HEK293 (cell line): ENCODE measurements at regions not wholly inside any gene's neighbourhood (a gene's known extent, or its start where the extent isn't known, plus 50 kb on each side); places are given as distances from the start of the nearest gene placed in this dataset.

ENCODE experiments used
- CTCF ChIA-PET: fragments of 350-600 bp; formaldehyde crosslinking; extraction: SDS; loops from one replicate; lab custom pipeline; 2021; ENCODE audit warnings: antibody characterized with exemption; lab: Yijun Ruan, JAX
- POLR2A ChIA-PET: fragments of 300-600 bp; formaldehyde crosslinking; extraction: SDS; loops from one replicate; lab custom pipeline; 2020; ENCODE audit warnings: antibody characterized with exemption, inconsistent platforms; lab: Yijun Ruan, JAX
- H3K27ac ChIP-seq: fragments of 200-500 bp; sonication (Bioruptor generic); 2 replicates; pipeline ENCODE4 v1.5.1; 2014; ENCODE audit warnings: low read depth, low read length, control low read depth, inconsistent platforms; ENCODE audit errors: extremely low read depth
- H3K36me3 ChIP-seq, 2 experiments: fragments of 200-500 bp in 1 of 2; sonication (Bioruptor generic) in 1 of 2; 1 replicate in 1 of 2; 2 replicates in 1 of 2; pipeline ENCODE4 v1.5.1; 2014 to 2017; ENCODE audit warnings: inconsistent platforms in 2 of 2, low read length in 2 of 2; ENCODE audit not compliant: control insufficient read depth in 2 of 2, insufficient read depth in 1 of 2
- H3K4me1 ChIP-seq: fragments of 200-500 bp; sonication (Bioruptor generic); 2 replicates; pipeline ENCODE4 v1.5.1; 2014; ENCODE audit warnings: mild to moderate bottlenecking, low read length, inconsistent platforms; ENCODE audit not compliant: control insufficient read depth, insufficient read depth
- H3K4me3 ChIP-seq: 2 replicates; pipeline ENCODE4 v1.5.1; 2011; ENCODE audit warnings: low read depth, mild to moderate bottlenecking, control low read depth, low read length, moderate library complexity
- H3K9me3 ChIP-seq: fragments of 200-500 bp; sonication (Bioruptor generic); 2 replicates; pipeline ENCODE4 v1.5.1; 2014; ENCODE audit warnings: low read depth, low read length, inconsistent platforms; ENCODE audit not compliant: control insufficient read depth, insufficient read depth
- BCL11B ChIP-seq: fragments of 450-650 bp; formaldehyde crosslinking; IDR thresholded peaks from 2 replicates; pipeline ENCODE4 v1.5.1; 2016; ENCODE audit warnings: low read depth, missing biosample characterization, missing genetic modification characterization
- EGR2 ChIP-seq: fragments of 450-650 bp; formaldehyde crosslinking; IDR thresholded peaks from 2 replicates; pipeline ENCODE4 v1.5.1; 2016; ENCODE audit warnings: low read depth, missing biosample characterization, missing genetic modification characterization
- GLI4 ChIP-seq: fragments of 450-650 bp; formaldehyde crosslinking; IDR thresholded peaks from 2 replicates; pipeline ENCODE4 v1.5.1; 2016; ENCODE audit warnings: missing biosample characterization, missing genetic modification characterization
- GLIS1 ChIP-seq: fragments of 450-650 bp; formaldehyde crosslinking; IDR thresholded peaks from 2 replicates; pipeline ENCODE4 v1.5.1; 2016; ENCODE audit warnings: missing biosample characterization, missing genetic modification characterization
- KLF7 ChIP-seq: fragments of 450-650 bp; formaldehyde crosslinking; IDR thresholded peaks from 2 replicates; pipeline ENCODE4 v1.5.1; 2016; ENCODE audit warnings: missing biosample characterization, missing genetic modification characterization, borderline replicate concordance
- KLF8 ChIP-seq: fragments of 450-650 bp; formaldehyde crosslinking; IDR thresholded peaks from 2 replicates; pipeline ENCODE4 v1.5.1; 2016; ENCODE audit warnings: missing biosample characterization, missing genetic modification characterization
- ZNF10 ChIP-seq: fragments of 450-650 bp; formaldehyde crosslinking; IDR thresholded peaks from 2 replicates; pipeline ENCODE4 v1.5.1; 2017; ENCODE audit warnings: missing biosample characterization, missing genetic modification characterization
- ZNF423 ChIP-seq: fragments of 450-650 bp; formaldehyde crosslinking; IDR thresholded peaks from 2 replicates; pipeline ENCODE4 v1.5.1; 2016; ENCODE audit warnings: missing biosample characterization, missing genetic modification characterization
- ZNF707 ChIP-seq: fragments of 450-650 bp; formaldehyde crosslinking; IDR thresholded peaks from 2 replicates; pipeline ENCODE4 v1.5.1; 2016; ENCODE audit warnings: missing biosample characterization, missing genetic modification characterization
- ZNF747 ChIP-seq: fragments of 450-650 bp; formaldehyde crosslinking; IDR thresholded peaks from 2 replicates; pipeline ENCODE4 v1.5.1; 2016; ENCODE audit warnings: missing biosample characterization, missing genetic modification characterization
- ZNF776 ChIP-seq: fragments of 450-650 bp; formaldehyde crosslinking; IDR thresholded peaks from 2 replicates; pipeline ENCODE4 v1.5.0; 2017; ENCODE audit warnings: missing biosample characterization, missing genetic modification characterization, borderline replicate concordance
- ZSCAN23 ChIP-seq: fragments of 450-650 bp; formaldehyde crosslinking; IDR thresholded peaks from 2 replicates; pipeline ENCODE4 v1.5.1; 2016; ENCODE audit warnings: missing biosample characterization, missing genetic modification characterization
- TF ChIP-seq, protein P1 (sequence below): fragments of 450-650 bp; formaldehyde crosslinking; IDR thresholded peaks from 2 replicates; pipeline ENCODE4 v1.5.1; 2016; ENCODE audit warnings: missing biosample characterization, missing genetic modification characterization
- TF ChIP-seq, protein P2 (sequence below): fragments of 450-650 bp; formaldehyde crosslinking; IDR thresholded peaks from 2 replicates; pipeline ENCODE4 v1.5.1; 2016; ENCODE audit warnings: missing biosample characterization, missing genetic modification characterization
- TF ChIP-seq, protein P3 (sequence below): fragments of 450-650 bp; formaldehyde crosslinking; IDR thresholded peaks from 2 replicates; pipeline ENCODE4 v1.5.1; 2016; ENCODE audit warnings: missing biosample characterization, missing genetic modification characterization, low read depth
- TF ChIP-seq, protein P4 (sequence below): fragments of 450-650 bp; formaldehyde crosslinking; IDR thresholded peaks from 2 replicates; pipeline ENCODE4 v1.5.1; 2016; ENCODE audit warnings: missing biosample characterization, missing genetic modification characterization

DNA sequence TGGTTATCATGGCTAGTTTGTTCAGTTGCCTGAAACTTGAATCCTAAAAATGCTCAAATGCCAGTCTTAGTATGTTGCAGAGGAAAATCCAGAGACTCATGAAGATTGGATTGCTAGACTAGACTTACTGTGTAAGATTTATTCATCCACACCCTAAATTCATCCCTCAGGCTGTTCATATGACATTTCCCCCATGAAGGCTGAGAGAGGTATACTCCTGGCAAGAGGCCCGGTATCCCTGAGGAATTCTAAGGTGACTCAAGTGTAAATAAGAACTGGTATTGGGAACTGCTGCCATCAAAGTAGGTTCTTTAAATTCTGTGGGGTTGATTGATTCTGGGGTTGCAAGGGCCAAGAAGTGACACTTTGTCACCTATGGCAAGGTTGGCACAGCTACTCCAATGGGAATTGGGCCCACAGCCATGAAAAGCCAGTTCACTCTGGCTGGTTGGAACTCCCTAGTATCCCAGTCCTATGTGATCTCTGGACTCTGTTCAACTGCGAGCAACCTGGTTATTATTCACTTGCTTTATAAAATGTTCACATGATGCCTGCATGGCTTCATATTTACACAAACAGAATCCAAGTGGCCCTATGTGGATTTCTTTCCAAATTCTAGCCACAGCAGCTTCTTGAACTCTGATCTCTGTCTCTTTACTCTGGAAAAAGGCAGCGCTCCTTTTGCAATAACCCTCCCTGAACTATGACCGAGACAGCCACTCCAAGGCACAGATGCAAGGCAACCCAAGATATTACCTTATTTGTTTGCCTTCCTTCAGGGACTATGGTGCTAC, 429.1 kb downstream of the CBLN2 start (continued):
- TF ChIP-seq KLF7 (tag by site-specific recombination): no peak

DNA sequence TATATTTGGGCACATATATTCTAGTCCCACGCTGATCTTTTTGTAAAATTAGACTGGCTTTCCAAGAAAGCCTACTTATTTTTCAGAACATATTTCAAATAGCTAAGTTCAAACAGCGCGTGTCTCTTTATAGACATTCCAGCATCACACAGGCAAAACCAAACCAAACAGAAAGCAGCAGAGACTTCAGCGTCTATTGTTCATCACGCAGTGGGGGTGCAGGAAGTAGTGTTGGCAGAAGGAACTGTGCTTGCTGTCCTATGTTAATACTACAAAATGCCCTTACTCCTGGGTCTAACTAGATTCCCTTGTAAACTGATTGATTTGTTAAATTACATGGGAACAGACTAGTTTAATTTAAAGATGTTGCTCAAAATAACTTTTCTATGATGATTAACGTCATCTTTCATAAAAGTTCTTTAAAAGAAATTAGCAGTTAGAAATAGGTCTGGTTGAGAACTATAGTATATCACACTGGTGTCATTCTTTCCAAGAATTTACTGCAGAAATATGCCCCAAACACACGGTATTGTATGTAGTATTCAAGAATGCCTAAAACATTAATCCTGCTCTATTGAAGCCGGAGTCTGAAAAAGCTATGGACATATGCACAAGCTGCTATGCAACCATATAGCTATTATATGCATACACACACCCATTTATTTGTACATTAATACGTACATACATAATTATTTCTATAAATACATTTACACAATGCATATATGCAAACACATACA, 436.3 kb downstream of the CBLN2 start:
- TF ChIP-seq EGR2 (no peak), ZNF10 (tag by site-specific recombination) (no peak), ZNF776 (tag by site-specific recombination) (no peak)
- TF ChIP-seq, protein P1, sequence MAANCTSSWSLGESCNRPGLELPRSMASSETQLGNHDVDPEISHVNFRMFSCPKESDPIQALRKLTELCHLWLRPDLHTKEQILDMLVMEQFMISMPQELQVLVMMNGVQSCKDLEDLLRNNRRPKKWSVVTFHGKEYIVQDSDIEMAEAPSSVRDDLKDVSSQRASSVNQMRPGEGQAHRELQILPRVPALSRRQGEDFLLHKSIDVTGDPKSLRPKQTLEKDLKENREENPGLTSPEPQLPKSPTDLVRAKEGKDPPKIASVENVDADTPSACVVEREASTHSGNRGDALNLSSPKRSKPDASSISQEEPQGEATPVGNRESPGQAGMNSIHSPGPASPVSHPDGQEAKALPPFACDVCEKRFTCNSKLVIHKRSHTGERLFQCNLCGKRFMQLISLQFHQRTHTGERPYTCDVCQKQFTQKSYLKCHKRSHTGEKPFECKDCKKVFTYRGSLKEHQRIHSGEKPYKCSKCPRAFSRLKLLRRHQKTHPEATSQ (tag by site-specific recombination): no peak
- Histone ChIP-seq H3K4me3 (no peak overlapping the region), H3K27ac (no peak overlapping the region), H3K9me3 (no peaks in the 10 kb centered on the region), H3K36me3 (no peaks in the 10 kb centered on the region), H3K4me1 (no peaks in the 10 kb centered on the region)
- POLR2A ChIA-PET: no interaction called here
- CTCF ChIA-PET: interaction anchor here (0.5 kb wide), 1 partner anchor 1735 kb away, joined by 3 read pairs; no protein-coding TSS in a partner anchor

DNA sequence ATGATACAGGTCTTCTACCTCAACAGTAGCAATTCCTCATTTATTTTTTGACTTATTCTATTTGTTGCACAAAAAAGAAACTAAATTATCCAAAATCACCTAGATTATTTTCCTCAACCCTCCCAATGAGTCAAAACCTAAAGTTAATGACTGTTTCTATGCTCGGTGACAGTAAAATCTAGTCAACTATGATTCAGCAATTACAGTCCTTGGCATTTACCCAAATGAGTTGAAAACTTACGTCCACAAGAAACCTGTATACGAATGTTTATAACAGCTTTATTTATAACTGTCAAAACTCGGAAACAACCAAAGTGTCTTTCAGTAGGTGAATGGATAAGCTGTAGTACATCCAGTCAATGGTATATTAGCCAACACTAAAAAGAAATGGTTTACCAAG, 439.3 kb downstream of the CBLN2 start:
- no peaks in the 10 kb centered on the region for H3K36me3 ChIP-seq
- no peak overlapping the region for H3K27ac ChIP-seq
- no peak overlapping the region for H3K4me3 ChIP-seq
- POLR2A ChIA-PET: no interaction called here
- no peaks in the 10 kb centered on the region for H3K9me3 ChIP-seq
- no peak for TF ChIP-seq KLF8
- CTCF ChIA-PET: no interaction called here
- no peaks in the 10 kb centered on the region for H3K4me1 ChIP-seq

DNA sequence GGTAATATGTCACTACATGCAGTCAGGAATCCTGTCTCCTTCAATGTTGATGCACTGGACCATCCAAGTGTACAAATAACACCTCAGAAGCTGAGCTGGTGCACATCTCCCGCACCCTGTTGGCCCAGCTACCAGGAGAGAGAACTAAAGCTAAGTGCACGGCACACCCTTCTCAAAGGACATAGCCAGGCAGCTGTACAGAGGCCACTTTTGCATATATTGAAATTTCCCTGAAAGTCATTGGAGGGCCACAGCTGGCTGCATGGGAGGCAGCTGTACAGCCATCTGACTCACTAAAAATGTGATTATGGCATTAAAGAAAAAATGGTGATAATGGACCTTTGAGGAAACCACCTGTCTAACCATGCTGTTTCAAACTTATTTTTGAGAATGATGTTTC, 441.7 kb downstream of the CBLN2 start:
- TF ChIP-seq, protein P2, sequence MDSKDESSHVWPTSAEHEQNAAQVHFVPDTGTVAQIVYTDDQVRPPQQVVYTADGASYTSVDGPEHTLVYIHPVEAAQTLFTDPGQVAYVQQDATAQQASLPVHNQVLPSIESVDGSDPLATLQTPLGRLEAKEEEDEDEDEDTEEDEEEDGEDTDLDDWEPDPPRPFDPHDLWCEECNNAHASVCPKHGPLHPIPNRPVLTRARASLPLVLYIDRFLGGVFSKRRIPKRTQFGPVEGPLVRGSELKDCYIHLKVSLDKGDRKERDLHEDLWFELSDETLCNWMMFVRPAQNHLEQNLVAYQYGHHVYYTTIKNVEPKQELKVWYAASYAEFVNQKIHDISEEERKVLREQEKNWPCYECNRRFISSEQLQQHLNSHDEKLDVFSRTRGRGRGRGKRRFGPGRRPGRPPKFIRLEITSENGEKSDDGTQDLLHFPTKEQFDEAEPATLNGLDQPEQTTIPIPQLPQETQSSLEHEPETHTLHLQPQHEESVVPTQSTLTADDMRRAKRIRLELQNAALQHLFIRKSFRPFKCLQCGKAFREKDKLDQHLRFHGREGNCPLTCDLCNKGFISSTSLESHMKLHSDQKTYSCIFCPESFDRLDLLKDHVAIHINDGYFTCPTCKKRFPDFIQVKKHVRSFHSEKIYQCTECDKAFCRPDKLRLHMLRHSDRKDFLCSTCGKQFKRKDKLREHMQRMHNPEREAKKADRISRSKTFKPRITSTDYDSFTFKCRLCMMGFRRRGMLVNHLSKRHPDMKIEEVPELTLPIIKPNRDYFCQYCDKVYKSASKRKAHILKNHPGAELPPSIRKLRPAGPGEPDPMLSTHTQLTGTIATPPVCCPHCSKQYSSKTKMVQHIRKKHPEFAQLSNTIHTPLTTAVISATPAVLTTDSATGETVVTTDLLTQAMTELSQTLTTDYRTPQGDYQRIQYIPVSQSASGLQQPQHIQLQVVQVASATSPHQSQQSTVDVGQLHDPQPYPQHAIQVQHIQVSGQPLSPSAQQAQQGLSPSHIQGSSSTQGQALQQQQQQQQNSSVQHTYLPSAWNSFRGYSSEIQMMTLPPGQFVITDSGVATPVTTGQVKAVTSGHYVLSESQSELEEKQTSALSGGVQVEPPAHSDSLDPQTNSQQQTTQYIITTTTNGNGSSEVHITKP (tag by site-specific recombination): no peak
- TF ChIP-seq GLI4 (no peak), ZNF747 (tag by site-specific recombination) (no peak), ZNF707 (tag by site-specific recombination) (no peak), ZSCAN23 (no peak), ZNF423 (no peak), BCL11B (tag by site-specific recombination) (no peak), GLIS1 (tag by site-specific recombination) (no peak)
- TF ChIP-seq, protein P3, sequence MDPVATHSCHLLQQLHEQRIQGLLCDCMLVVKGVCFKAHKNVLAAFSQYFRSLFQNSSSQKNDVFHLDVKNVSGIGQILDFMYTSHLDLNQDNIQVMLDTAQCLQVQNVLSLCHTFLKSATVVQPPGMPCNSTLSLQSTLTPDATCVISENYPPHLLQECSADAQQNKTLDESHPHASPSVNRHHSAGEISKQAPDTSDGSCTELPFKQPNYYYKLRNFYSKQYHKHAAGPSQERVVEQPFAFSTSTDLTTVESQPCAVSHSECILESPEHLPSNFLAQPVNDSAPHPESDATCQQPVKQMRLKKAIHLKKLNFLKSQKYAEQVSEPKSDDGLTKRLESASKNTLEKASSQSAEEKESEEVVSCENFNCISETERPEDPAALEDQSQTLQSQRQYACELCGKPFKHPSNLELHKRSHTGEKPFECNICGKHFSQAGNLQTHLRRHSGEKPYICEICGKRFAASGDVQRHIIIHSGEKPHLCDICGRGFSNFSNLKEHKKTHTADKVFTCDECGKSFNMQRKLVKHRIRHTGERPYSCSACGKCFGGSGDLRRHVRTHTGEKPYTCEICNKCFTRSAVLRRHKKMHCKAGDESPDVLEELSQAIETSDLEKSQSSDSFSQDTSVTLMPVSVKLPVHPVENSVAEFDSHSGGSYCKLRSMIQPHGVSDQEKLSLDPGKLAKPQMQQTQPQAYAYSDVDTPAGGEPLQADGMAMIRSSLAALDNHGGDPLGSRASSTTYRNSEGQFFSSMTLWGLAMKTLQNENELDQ (tag by site-specific recombination): no peak
- TF ChIP-seq, protein P4, sequence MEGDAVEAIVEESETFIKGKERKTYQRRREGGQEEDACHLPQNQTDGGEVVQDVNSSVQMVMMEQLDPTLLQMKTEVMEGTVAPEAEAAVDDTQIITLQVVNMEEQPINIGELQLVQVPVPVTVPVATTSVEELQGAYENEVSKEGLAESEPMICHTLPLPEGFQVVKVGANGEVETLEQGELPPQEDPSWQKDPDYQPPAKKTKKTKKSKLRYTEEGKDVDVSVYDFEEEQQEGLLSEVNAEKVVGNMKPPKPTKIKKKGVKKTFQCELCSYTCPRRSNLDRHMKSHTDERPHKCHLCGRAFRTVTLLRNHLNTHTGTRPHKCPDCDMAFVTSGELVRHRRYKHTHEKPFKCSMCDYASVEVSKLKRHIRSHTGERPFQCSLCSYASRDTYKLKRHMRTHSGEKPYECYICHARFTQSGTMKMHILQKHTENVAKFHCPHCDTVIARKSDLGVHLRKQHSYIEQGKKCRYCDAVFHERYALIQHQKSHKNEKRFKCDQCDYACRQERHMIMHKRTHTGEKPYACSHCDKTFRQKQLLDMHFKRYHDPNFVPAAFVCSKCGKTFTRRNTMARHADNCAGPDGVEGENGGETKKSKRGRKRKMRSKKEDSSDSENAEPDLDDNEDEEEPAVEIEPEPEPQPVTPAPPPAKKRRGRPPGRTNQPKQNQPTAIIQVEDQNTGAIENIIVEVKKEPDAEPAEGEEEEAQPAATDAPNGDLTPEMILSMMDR (tag by site-specific recombination): no peak
- no peak overlapping the region for H3K4me3 ChIP-seq
- H3K36me3 ChIP-seq: no peaks in the 10 kb centered on the region
- H3K4me1 ChIP-seq: no peaks in the 10 kb centered on the region
- H3K27ac ChIP-seq: no peak overlapping the region
- no peaks in the 10 kb centered on the region for H3K9me3 ChIP-seq
- CTCF ChIA-PET: no interaction called here
- POLR2A ChIA-PET: no interaction called here
